ENCODE measurements at regions not wholly inside any gene's neighbourhood (a gene's known extent, or its start where the extent isn't known, plus 50 kb on each side); places are given as distances from the start of the nearest gene placed in this dataset.

- no peak for DNase-seq (ENCODE audit: low read depth, low spot score)
- H3K4me3 ChIP-seq (ENCODE audit: low read depth, low read length): no peak overlapping the region
- peaks cover 29% of the 10 kb centered on the region; the same call in 1 of the 2 replicates for H3K9me3 ChIP-seq (ENCODE audit: control insufficient read depth, insufficient read depth, low read length)
- H3K27me3 ChIP-seq (ENCODE audit: control insufficient read depth, insufficient read depth, low read length): no peaks in the 10 kb centered on the region
- ChIA-PET CTCF (no interaction called here), POLR2A (no interaction called here)
- TF ChIP-seq, protein P1, sequence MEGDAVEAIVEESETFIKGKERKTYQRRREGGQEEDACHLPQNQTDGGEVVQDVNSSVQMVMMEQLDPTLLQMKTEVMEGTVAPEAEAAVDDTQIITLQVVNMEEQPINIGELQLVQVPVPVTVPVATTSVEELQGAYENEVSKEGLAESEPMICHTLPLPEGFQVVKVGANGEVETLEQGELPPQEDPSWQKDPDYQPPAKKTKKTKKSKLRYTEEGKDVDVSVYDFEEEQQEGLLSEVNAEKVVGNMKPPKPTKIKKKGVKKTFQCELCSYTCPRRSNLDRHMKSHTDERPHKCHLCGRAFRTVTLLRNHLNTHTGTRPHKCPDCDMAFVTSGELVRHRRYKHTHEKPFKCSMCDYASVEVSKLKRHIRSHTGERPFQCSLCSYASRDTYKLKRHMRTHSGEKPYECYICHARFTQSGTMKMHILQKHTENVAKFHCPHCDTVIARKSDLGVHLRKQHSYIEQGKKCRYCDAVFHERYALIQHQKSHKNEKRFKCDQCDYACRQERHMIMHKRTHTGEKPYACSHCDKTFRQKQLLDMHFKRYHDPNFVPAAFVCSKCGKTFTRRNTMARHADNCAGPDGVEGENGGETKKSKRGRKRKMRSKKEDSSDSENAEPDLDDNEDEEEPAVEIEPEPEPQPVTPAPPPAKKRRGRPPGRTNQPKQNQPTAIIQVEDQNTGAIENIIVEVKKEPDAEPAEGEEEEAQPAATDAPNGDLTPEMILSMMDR (IDR thresholded peaks at IDR 0.05; ENCODE audit: low read depth, low read length): no peak
- H3K27ac ChIP-seq (ENCODE audit: low read depth, low read length): no peak overlapping the region
Observed at GRCh38 chr12:126051611-126052107, 986.4 kb downstream of the AACS start.

- CTCF ChIA-PET: no interaction called here
- Histone ChIP-seq H3K27me3 (ENCODE audit: control insufficient read depth, insufficient read depth, low read length) (no peaks in the 10 kb centered on the region), H3K27ac (ENCODE audit: low read depth, low read length) (no peak overlapping the region), H3K9me3 (ENCODE audit: control insufficient read depth, insufficient read depth, low read length) (peaks cover 29% of the 10 kb centered on the region), H3K4me3 (ENCODE audit: low read depth, low read length) (no peak overlapping the region)
- DNase-seq (ENCODE audit: low read depth, low spot score): no peak
- POLR2A ChIA-PET: no interaction called here
- TF ChIP-seq, protein P1 (IDR thresholded peaks at IDR 0.05; ENCODE audit: low read depth, low read length): no peak
Observed at GRCh38 chr12:126055521-126055920, 990.3 kb downstream of the AACS start.

DNA sequence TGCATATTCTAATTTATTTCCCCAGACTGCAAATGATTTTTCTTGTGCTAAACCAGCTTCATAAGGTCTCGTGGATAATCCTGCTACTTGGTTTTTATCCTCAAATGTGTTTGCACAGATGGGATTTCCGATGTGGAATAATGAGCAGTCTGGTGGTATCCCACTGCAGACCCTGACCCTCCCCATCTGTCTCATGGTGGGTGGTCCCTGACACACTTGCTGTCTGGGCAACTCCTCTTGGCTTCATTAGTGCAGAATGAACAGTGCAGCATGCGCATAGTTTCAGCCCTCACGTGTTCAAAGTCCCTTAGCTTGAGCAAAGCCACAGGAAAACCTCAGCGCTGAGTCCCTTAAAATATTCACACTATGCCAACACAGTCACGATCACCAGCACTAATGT, 996.5 kb downstream of the AACS start:
- CTCF ChIA-PET: interaction anchor here (0.5 kb wide), 1 partner anchor 57 kb away, joined by 6 read pairs; no protein-coding TSS in a partner anchor
- H3K27ac ChIP-seq (ENCODE audit: low read depth, low read length): no peak overlapping the region
- no peak for DNase-seq (ENCODE audit: low read depth, low spot score)
- POLR2A ChIA-PET: no interaction called here
- H3K9me3 ChIP-seq (ENCODE audit: control insufficient read depth, insufficient read depth, low read length): peaks cover 6% of the 10 kb centered on the region
- H3K27me3 ChIP-seq (ENCODE audit: control insufficient read depth, insufficient read depth, low read length): no peaks in the 10 kb centered on the region
- TF ChIP-seq, protein P1 (IDR thresholded peaks at IDR 0.05; ENCODE audit: low read depth, low read length): no peak
- H3K4me3 ChIP-seq (ENCODE audit: low read depth, low read length): no peak overlapping the region

DNA sequence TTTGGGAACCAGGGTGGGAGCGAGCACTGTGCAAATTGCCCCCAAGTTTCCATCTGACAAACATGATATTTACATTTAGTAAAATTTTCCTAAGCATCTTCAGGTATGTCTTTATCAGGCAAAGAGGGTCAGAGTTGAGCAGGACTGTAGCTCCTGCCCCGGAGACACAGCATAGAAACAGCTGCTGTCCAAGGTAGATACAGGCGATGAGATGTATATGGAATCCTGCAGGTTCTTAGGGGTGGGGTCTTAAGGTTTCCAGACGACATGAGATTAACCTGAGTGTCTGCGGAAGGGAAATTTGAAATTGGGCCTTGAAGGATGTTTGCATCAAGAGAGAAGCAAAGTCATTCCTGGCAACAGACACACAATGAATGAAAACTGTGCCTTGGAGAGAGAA, 998.8 kb downstream of the AACS start:
- peaks cover 3% of the 10 kb centered on the region for H3K9me3 ChIP-seq (ENCODE audit: control insufficient read depth, insufficient read depth, low read length)
- no peak overlapping the region for H3K4me3 ChIP-seq (ENCODE audit: low read depth, low read length)
- ChIA-PET CTCF (no interaction called here), POLR2A (no interaction called here)
- TF ChIP-seq, protein P1 (IDR thresholded peaks at IDR 0.05; ENCODE audit: low read depth, low read length): no peak
- DNase-seq (ENCODE audit: low read depth, low spot score): no peak
- no peak overlapping the region for H3K27ac ChIP-seq (ENCODE audit: low read depth, low read length)
- no peaks in the 10 kb centered on the region for H3K27me3 ChIP-seq (ENCODE audit: control insufficient read depth, insufficient read depth, low read length)

- TF ChIP-seq, protein P1 (IDR thresholded peaks at IDR 0.05; ENCODE audit: low read depth, low read length): no peak
Observed at GRCh38 chr12:126067626-126068329, 1002.5 kb downstream of the AACS start.

More at GRCh38 chr12:126067626-126068329, 1002.5 kb downstream of the AACS start:
- Histone ChIP-seq H3K9me3 (ENCODE audit: control insufficient read depth, insufficient read depth, low read length) (peaks cover 14% of the 10 kb centered on the region; the same call in 1 of the 2 replicates), H3K4me3 (ENCODE audit: low read depth, low read length) (no peak overlapping the region), H3K27me3 (ENCODE audit: control insufficient read depth, insufficient read depth, low read length) (no peaks in the 10 kb centered on the region), H3K27ac (ENCODE audit: low read depth, low read length) (no peak overlapping the region)
- DNase-seq (ENCODE audit: low read depth, low spot score): no peak
- POLR2A ChIA-PET: no interaction called here
- CTCF ChIA-PET: interaction anchor here (1.0 kb wide), 1 partner anchor 1314 kb away, joined by 3 read pairs; no protein-coding TSS in a partner anchor
